ENCODE measurements at regions not wholly inside any gene's neighbourhood (a gene's known extent, or its start where the extent isn't known, plus 50 kb on each side); places are given as distances from the start of the nearest gene placed in this dataset.
"Not testable (repeated sequence)": the region's sequence is repeated elsewhere in the genome, so short reads cannot be mapped to it uniquely, and the experiment has no call there.

DNA sequence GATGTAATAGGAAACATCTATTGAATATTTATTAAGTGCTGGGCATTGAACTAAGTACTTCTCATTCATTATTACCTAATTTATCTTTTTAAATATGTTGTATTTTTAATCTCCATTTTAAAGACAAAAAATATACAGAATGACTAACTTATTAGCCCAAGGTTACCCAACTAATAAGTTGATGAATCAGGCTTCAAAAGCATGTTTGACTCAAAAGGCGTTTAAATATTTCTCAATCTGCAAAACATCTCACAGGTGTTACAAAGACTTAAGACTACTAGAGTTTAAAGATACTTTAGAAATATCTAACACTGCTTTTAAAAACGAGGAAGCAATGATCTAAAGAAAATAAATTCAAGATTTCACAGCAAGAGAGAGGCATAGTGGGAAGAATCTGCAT, 457.4 kb upstream of the DCN start:
- DNase-seq, result no peak

DNA sequence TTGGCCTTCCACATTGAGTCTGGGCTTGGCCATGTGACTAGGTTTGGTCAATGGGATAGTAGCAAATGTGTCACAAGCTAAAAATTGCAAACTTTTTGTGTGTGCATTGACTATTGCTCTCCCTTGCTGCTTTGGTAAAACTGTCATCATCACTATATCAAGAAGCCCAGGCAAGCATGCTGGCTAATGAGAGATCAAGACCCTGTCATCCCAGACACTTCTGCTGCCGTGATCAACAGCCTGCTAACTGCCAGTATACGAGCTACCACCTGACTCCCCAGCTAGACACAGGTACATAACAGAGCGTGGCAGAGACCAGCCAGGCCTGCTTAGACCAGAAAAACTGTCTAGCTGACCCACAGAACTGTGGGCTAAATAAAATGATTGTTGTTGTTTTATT, 456.7 kb upstream of the DCN start:
- no peak for DNase-seq

DNA sequence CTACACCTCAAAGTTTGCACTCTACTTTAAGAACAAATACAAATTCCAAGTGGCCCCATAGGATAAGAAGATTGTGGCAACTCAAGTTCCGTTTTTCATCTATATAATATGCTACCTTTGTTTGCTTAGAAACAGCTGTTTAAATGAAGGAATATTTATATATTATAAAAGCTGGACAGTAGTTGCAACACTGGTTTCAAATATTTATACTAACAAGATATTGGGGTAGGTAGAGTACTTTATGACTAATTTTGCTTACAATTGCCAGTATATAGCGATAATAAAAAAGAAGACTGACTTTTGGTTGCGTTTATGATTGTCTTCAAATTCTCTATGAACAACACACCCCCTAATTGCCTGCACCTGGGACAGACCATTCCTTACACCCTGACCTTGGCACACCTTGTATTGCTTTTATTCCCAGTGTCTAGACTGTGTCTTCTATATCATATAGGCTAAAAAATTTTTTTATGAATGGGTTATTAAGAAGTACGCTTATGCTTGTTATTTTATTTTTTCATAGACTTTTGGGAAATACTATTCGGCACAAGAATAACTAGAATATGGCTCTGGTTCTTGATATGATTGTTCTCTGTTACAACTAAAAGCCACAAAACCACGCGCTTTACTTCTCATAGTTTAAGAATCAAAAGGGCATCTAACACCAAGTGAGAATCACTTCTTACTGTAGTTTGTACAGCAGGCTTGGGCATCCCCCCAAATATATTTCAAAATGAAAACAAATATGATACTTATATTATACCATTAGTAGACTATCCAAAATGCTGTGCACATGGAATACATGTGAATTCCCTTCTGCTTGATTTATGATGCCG, 455.4 kb upstream of the DCN start:
- no peak for DNase-seq

DNA sequence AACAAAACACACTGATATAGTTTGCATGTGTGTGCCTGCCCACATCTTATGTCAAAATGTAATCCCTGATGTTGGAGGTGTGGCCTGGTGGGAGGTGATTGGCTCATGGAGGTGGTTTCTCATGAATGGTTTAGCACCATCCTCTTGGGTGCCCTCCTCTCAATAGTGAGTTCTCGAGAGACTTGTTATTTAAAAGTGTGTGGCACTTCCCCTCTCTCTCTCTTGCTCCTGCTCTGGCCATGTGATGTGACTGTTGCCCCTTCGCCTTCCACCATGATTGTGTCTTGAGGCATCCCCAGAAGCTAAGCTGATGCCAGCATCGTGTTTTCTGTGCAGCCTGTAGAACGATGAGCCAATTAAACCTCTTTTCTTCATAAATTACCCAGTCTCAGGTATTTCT, 454.1 kb upstream of the DCN start:
- DNase-seq, result no peak

DNA sequence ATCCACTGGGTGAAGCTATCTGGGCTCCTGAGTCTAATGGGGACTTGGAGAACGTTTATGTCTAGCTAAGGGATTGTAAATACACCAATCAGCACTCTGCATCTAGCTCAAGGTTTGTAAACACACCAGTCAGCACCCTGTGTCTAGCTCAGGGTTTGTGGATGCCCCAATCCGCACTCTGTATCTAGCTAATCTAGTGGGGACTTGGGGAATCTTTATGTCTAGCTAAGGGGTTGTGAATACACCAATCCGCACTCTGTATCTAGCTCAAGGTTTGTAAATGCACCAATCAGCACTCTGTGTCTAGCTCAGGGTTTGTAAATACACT, 451.7 kb upstream of the DCN start:
- DNase-seq, result not testable (repeated sequence)

DNA sequence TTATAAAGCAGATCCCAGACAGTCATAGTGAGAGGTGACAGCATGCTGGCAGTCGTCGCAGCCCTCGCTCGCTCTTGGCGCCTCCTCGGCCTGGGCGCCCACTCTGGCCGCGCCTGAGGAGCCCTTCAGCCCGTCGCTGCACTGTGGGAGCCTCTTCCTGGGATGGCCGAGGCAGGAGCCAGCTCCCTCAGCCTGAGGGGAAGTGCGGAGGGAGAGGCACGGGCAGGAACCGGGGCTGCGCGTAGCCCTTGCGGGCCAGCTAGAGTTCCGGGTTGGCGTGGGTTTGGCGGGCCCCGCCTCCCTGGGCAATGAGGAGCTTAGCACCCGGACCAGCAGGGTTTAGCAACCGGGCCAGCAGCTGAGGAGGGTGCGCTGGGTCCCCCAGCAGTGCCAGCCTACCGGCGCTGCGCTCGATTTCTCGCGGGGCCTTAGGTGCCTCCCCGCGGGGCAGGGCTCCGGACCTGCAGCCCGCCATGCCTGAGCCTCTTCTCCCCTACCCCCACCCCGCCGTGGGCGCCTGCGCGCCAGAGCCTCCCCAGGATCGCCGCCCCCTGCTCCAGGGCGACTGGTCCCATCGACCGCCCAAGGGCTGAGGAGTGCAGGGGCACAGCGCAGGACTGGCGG, 451.2 kb upstream of the DCN start:
- no peak for DNase-seq

DNA sequence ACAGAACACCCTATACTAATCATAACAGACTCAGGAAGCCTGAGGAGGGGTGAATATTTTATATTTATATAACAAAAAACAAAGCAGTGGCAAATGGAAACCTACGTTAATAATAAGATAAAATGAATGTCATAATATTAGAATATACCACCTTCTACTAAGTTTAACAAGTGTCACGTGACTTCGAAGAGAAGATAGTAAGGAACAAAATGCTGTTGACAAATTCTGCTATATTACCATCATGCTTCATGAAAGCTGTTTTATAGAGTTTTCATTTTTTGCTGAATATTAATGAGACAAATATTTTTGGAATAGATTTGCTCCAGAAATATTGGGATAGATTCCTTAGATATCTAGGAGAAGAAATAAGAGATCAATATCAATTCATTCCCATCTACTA, 450.6 kb upstream of the DCN start:
- DNase-seq, result no peak

DNA sequence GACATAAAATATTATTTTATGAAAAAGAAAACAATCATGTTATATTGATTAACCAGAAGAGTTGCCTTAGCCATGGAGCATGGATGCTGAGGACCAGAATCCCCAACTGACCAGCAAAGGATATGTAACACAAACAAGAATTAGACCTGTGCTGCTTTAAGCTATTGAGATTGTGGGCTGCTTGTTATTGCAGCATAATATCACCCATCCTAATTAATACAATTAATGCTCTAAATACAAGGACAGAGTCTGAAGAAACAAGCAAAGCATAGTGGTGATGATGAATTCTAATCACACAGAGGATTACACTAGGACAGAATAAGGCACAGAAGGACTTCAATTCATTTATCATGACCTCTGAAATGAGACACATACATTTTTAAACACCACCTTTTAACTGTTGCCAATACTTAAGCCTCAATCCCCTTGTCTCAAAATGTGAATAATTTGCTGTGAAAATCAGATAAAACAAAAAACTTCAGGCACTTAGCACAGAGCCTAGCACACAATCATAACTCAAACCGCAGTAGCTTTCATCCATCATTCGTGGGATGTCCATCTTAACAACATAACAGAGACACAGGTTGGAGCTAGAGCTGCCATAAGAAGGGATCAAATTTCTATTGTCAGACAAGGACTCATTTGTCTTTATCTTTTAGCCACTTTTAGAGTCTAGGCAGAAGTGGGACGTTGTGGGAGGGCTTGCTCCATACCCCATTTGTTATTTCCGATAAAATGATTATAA, 449.6 kb upstream of the DCN start:
- DNase-seq, result no peak

DNA sequence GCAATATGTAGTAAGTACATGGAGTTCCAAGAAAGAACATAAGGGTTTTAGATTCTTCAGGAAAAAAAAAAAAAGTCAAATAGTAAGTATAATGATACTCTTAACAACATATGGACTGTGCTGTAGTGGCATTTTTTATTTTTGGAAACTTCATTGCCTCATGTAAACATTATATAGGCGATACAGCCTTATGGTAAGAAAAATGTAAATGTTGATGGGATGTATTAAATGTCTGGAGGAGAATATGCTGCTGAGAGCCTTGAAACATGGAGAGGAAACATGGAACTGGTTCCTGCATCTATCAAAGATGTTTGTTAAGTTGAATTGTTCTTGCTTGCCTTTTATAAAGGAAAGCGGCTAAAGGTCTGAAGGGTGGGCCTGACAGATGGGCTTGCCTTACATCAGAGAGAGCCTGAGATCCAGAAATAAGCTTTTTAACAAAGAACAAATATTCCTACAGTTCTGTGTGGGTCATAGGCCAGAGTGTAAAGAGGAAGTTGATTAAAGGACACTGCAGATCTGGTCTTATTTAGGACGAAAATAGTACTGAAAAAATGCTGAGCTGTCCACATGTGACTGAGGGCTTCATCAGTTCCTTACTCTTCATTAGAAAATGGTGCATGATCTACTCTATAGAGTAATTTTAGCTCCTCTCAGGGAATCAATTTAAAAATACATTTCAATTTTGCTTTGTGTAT, 448.1 kb upstream of the DCN start:
- no peak for DNase-seq

DNA sequence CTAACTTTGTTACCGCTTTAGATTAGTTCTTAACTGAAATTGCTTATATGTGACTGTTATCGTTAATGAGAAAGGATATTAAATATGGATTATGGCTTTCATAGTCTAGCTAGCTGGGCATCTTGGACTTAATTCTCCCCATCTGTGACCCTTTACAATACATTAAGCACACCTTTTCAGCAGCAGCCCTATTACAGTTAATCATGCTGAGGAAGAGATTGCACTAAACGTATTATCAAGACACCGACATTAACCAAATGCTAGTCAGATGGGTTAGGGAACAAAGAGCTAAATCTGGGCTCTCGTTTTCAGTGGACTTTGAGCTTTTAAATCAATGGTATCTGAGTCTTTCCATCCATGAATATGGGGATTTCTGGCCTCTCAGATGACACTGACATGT, 447.5 kb upstream of the DCN start:
- DNase-seq, result no peak

DNA sequence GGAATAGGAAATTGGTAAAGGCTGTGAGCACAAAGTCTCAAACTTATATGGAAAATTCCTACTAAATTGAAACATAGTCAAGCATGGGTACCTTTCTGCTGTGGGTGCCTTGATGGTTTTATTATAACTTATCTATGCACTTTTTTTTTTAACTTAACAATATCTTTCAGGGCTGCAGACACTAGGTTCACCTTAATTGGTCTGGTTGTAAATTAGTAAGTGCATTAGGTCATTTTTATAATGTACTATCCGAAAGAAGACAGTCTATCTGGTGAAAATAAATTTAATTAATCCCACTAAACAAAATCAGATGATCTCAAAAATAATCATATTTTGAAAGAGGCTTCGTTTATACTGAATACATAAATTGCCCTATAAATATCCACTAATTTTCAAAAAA, 446.8 kb upstream of the DCN start:
- DNase-seq, result no peak

DNA sequence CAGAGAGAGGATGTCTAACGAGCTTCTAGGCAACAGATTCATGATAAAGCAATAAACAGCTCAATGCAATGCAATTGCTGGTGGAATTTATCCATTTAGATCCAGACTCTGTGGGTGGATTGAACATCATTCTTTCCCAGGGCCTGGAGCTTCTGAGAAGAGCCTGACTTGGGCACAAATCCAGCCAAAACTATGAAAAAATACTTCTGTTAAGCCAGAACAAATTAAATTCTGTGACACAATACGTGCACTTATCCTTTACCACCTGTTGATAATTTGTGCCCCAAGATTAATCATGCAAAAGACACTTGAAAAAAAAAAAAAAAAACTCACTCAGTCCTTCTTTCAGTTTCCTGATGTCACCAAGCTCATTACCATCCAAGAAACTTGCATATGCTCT, 446.0 kb upstream of the DCN start:
- DNase-seq, result no peak

DNA sequence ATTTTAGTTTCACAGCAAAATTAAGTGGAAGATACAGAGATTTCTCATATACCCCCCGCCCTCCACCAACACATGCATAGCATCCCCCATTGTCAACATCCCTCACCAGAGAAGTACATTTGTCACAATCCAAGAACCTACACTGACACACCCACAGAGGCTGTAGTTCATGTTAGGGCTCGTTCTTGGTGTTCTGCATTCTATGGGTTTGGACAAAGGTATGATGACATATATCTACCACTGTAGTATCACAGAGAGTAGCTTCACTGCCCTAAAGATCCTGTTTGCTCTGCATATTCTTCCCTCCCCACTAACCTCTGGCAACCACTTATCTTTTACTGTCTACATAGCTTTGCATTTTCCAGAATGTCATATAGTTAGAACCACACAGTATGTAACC, 444.6 kb upstream of the DCN start:
- DNase-seq, result no peak

DNA sequence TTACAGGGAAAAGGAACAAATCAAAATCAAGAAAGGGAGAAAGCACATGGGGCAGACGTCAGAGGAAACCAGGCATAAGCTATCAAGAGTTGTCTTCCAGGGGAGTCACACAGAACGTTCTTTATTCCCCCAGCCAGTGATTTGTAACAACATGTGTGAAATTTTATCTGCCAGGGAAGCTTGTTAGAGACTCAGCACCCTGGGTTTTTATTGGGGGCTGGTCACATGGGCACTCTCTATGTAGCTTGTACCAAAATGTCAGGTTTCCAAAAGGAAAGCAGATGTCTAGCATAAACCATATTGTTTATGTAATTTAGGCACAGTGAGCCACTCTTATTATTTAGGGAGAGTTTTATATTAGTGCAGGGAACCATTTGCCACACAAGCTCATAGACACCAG, 440.4 kb upstream of the DCN start:
- no peak for DNase-seq

DNA sequence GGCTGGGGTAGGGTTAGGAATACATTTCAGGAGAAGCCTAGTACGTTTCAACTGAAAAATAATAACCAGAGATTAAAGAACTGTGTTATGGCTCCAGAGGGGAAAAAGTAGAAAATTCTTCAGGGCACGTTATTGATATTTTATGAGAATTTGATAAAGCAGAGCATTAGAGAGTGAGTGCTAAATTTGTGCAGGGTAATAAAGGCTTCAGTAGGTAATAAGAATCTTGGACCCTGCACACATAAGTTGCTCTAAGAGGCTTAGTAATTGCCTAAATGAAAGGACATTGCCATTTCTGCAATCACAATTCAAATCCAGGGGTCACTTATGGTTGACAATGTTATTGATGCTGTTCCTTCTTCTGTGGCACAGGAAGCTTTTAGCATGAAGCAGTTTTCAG, 439.4 kb upstream of the DCN start:
- no peak for DNase-seq

DNA sequence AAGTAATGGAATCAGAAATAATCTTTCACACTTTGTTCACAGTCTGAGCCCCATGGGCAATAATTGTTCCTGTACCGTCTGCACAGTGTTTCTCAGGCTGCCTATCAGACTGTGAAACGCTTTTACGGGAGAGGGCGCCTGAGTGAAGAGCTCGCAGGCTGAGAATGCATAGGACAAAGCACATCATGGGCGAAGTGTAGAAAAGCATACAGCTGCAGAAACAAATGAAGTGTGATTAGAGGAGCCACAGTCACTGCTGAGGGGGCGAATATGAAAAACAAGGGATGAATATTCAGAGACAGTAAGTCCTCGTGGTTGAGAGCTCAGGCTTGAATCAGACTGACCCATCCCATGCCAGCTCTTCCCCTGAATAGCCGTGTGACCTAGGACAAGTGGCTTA, 438.4 kb upstream of the DCN start:
- DNase-seq, result no peak

DNA sequence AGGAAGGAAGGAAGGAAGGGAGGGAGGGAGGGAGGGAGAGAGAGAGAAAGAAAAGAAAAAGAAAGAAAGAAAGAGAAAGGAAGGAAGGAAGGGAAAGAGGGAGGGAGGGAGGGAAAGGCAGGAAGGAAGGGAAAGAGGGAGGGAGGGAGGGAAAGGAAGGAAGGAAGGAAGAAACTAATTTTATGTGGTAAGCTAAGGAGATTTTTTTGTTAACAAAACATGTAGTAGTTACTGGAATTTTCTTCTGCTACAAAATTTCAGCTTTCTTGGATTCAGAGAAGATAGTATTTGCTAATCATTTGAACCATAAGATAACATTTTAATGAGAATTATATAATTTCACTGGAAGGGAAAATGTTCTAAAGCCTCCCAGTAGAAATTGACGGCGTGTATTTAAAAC, 437.8 kb upstream of the DCN start:
- DNase-seq, result no peak

DNA sequence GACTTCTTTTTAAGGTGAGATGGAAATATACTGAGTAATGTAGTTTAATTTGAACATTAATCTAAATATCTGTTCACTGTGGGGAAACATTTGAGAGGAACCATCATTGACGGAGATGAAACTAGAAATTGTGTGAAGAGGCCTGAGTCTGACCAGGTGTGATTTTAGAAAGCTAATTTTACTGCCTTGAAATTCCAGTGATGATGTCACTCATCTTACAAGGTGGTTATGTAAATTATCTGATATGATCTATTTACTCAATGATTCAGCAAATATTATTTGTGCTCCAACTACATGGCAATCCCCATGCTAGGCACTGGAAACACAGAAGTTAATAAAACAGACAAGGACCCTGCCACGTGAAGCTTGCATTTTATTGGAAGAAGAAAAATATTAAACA, 435.7 kb upstream of the DCN start:
- DNase-seq, result no peak

DNA sequence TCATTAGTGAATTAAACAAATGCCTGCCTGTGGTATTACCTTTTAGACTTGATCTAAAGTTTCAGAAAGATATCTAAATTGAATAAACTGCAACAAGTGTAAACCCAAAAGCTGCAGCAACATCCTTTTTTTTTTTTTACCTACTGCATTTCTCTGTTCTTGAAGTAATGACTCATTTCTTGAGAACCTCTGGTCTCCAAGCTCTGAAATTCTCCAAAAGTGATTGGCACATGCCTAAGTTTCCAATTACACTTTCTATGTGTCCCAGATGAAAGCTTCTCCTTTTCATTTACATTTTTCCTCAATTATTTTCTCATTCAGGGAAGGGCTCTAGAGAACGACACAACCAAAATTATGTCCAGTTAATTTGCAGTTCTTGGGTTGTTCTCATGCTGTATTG, 435.2 kb upstream of the DCN start:
- no peak for DNase-seq

DNA sequence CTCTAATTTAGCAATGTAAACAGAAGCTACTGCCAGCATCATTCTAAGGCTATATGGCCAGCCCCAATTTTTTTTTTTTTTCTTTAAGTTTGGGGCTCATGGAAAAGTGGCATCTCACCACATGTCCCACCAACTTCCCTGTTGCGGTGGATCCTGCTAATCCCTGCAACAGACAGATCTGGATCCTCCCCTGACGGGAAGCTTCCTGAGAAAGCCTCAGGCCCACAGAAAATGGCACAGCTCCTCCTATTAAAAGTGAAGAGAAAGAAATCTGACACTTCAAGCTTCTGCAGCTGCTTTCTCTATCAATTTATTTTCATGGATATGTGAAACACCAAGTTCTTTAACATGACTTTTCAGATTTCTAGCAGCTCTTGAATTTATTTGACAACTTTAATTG, 433.8 kb upstream of the DCN start:
- DNase-seq, result no peak

DNA sequence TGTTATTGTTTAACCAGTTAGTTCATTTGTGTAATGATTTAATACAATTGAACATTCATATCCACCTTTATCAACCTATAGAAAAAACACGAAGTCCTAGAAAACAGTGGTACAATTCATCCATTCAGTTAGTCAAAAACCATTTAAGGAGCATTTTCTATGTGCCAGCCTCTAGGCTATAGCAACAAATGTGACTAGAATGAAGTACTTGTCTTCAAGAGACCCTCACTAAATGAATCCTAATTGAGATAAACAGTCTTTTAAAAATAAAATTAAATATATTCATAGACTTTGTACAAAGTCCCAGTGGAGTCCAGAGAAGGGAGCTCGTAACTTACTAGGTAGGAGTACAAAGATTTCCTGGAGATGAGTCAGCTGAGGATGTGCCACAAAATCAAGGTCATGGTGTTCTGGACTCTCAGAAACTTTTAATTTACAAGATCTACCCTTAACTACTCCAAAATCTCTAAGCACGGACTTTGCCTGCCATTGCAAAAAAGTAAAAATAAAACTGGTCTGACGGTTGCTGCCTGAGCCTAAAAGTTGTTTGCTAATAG, 430.7 kb upstream of the DCN start:
- DNase-seq, result no peak

DNA sequence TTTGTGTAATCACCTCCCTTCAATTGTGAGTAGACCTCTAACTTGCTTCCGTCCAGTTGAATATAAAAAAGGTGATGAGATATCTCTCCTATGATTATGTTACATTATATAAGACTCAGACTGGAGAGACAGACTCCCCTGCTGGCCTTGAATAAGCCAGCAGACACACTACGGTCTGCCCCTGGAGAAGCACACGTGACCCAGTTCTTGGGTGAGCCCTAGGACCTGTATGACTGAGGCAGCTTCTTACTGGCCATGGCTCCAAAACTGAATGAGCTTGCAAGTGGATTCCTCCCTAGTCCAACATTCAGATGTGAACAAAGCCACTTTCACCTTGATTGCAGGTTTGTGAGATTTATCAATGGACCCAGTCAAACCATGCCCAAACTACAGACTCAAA, 427.9 kb upstream of the DCN start:
- DNase-seq, result no peak

DNA sequence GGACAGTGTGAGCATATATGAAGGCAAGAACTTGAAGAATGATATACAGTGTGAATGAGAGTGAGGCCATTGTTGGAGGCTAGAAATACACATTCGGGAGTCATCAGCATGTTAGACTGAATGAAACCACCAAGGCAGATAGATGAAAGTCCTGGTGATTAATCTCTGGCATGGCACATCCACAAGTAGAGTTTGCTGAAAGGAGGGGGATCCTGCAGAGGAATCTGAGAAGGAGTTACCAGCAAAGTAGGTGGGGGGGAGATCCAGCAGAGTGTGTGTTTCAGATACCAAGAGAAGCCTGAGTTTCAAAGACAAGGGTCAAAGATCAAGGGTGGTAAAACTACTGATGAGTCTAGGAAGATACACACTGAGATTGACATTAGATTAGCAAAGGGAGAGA, 426.7 kb upstream of the DCN start:
- no peak for DNase-seq

DNA sequence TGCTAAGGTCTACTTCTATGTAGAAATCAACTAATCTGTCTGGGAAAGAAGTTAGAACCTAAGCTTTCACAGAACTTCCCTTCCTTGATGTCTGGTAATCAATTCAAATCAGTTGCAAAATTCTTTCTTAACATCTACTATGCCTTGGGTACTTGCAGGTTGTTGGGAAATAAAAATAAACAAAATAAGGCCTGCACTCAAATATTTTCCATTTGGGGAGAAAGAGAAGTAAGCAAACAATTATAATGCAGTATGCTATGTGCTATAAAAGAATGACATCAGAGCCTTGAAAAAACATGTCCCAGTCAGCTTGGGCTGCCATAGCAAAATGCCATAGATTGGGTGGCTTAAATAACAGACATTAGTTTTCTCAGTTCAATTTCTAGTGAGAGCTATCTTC, 425.9 kb upstream of the DCN start:
- no peak for DNase-seq
